Hepatocyte (in vitro differentiated cells): ENCODE measurements at regions not wholly inside any gene's neighbourhood (a gene's known extent, or its start where the extent isn't known, plus 50 kb on each side); places are given as distances from the start of the nearest gene placed in this dataset.

Experiments used
- DNase-seq: peaks from one replicate; pipeline ENCODE4 v3.0.0-alpha.2; 2016; ENCODE audit warnings: low spot score
- H2AFZ ChIP-seq: fragments of 200-600 bp; sonication (generic); 2 replicates; pipeline ENCODE4 v1.6.0; 2016; ENCODE audit warnings: antibody characterized with exemption, mild to moderate bottlenecking
- H3K27ac ChIP-seq: fragments of 200-600 bp; sonication (generic); 2 replicates; pipeline ENCODE4 v1.5.1; 2016; ENCODE audit warnings: mild to moderate bottlenecking
- H3K27me3 ChIP-seq: fragments of 200-600 bp; sonication (generic); 2 replicates; pipeline ENCODE4 v1.6.1; 2016
- H3K36me3 ChIP-seq: fragments of 200-600 bp; sonication (generic); replicated peaks from 2 replicates; pipeline ENCODE4 v1.5.1; 2016; ENCODE audit warnings: low read depth; ENCODE audit not compliant: insufficient read depth
- H3K4me1 ChIP-seq: fragments of 200-600 bp; sonication (generic); 2 replicates; pipeline ENCODE4 v1.5.1; 2016; ENCODE audit warnings: mild to moderate bottlenecking, moderate library complexity; ENCODE audit not compliant: insufficient read depth
- H3K4me2 ChIP-seq: fragments of 200-600 bp; sonication (generic); 2 replicates; pipeline ENCODE4 v1.6.0; 2016
- H3K4me3 ChIP-seq: fragments of 200-600 bp; sonication (generic); 2 replicates; pipeline ENCODE4 v1.5.1; 2016; ENCODE audit warnings: mild to moderate bottlenecking
- H3K79me2 ChIP-seq: fragments of 200-600 bp; sonication (generic); 2 replicates; pipeline ENCODE4 v1.6.0; 2017; ENCODE audit warnings: mild to moderate bottlenecking
- H3K9me2 ChIP-seq: fragments of 200-600 bp; sonication (generic); replicated peaks from 2 replicates; pipeline ENCODE4 v1.6.0; 2017; ENCODE audit warnings: mild to moderate bottlenecking; ENCODE audit not compliant: insufficient read depth
- H3K9me3 ChIP-seq: fragments of 200-600 bp; sonication (generic); 2 replicates; pipeline ENCODE4 v1.5.1; 2016; ENCODE audit warnings: low read depth, mild to moderate bottlenecking
- H4K20me1 ChIP-seq: fragments of 200-600 bp; sonication (generic); 2 replicates; pipeline ENCODE4 v1.6.0; 2016; ENCODE audit warnings: mild to moderate bottlenecking; ENCODE audit not compliant: insufficient read depth, poor library complexity, severe bottlenecking
- CTCF ChIP-seq: fragments of 200-600 bp; sonication (generic); IDR thresholded peaks from 2 replicates; pipeline ENCODE4 v1.5.1; 2016; ENCODE audit warnings: antibody characterized with exemption, mild to moderate bottlenecking; ENCODE audit not compliant: poor library complexity
- EZH2 ChIP-seq: fragments of 200-600 bp; sonication (generic); IDR thresholded peaks from 2 replicates; pipeline ENCODE4 v1.6.1; 2016; ENCODE audit warnings: antibody characterized with exemption, mild to moderate bottlenecking, borderline replicate concordance
- EZH2phosphoT487 ChIP-seq: fragments of 200-600 bp; sonication (generic); IDR thresholded peaks from one replicate; pipeline ENCODE4 v1.6.1; 2018; ENCODE audit warnings: antibody characterized with exemption, mild to moderate bottlenecking, low read depth, moderate library complexity; ENCODE audit not compliant: unreplicated experiment, severe bottlenecking
- WGBS: methylation state at CpG from one replicate; pipeline ENCODE4 v1.1.6; 2016; ENCODE audit warnings: low lambda C conversion rate; ENCODE audit errors: missing lambda C conversion rate; 5-methylcytosine and 5-hydroxymethylcytosine counted together

DNA sequence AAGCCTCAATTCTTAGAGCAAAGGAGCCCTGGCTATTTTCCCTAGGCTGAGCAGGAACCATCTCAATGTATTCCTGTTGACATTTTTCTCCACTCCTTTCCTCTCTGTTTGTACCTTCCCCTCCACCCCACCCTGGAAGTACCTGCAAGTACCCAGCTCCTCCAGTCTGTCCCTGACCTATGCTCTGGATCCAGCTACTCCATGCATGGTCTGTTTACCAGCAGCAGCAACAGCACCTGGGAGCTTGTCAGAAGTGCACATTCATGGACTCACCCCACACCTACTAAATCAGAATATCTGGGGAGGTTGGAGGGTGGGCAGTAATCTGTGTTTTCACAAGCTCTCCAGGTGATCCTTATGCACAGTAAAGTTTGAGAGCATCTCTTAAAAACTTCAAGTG lies 240.7 kb upstream of the UMPS start:
- H3K27me3 ChIP-seq: no peaks in the 10 kb centered on the region
- H4K20me1 ChIP-seq: no peaks in the 10 kb centered on the region
- no peak overlapping the region for H3K4me2 ChIP-seq
- no peak overlapping the region for H3K4me3 ChIP-seq
- no peaks in the 10 kb centered on the region for H3K9me3 ChIP-seq
- H3K4me1 ChIP-seq: no peaks in the 10 kb centered on the region
- H3K27ac ChIP-seq: no peak overlapping the region
- TF ChIP-seq CTCF (no peak), EZH2 (no peak), EZH2phosphoT487 (no peak)
- DNase-seq: no peak
- H3K9me2 ChIP-seq: no peaks in the 10 kb centered on the region
- no peaks in the 10 kb centered on the region for H3K36me3 ChIP-seq
- H3K79me2 ChIP-seq: no peaks in the 10 kb centered on the region
- no peak overlapping the region for H2AFZ ChIP-seq

GRCh38 chr3:124491098-124491497 lies 239.2 kb upstream of the UMPS start:
- Histone ChIP-seq H3K9me2 (no peaks in the 10 kb centered on the region), H3K9me3 (no peaks in the 10 kb centered on the region), H3K4me1 (no peaks in the 10 kb centered on the region), H3K27me3 (no peaks in the 10 kb centered on the region), H2AFZ (no peak overlapping the region), H3K4me2 (no peak overlapping the region), H4K20me1 (no peaks in the 10 kb centered on the region), H3K79me2 (no peaks in the 10 kb centered on the region), H3K36me3 (no peaks in the 10 kb centered on the region), H3K4me3 (no peak overlapping the region), H3K27ac (no peak overlapping the region)
- 83% methylated on average over 8 of the region's 8 CpGs for WGBS
- no peak for TF ChIP-seq EZH2phosphoT487
- no peak for TF ChIP-seq EZH2
- TF ChIP-seq CTCF: no peak
- no peak for DNase-seq

- Histone ChIP-seq H3K27ac (no peak overlapping the region), H3K79me2 (no peaks in the 10 kb centered on the region), H3K9me2 (no peaks in the 10 kb centered on the region), H3K27me3 (no peaks in the 10 kb centered on the region), H3K4me3 (no peak overlapping the region), H3K4me2 (no peak overlapping the region), H2AFZ (no peak overlapping the region), H3K36me3 (no peaks in the 10 kb centered on the region), H3K4me1 (no peaks in the 10 kb centered on the region), H4K20me1 (no peaks in the 10 kb centered on the region), H3K9me3 (no peaks in the 10 kb centered on the region)
- DNase-seq: no peak
- TF ChIP-seq CTCF (no peak), EZH2 (no peak), EZH2phosphoT487 (no peak)
- WGBS: 100% methylated on average over 3 of the region's 3 CpGs
Observed at GRCh38 chr3:124491875-124492274, 238.4 kb upstream of the UMPS start.

DNA sequence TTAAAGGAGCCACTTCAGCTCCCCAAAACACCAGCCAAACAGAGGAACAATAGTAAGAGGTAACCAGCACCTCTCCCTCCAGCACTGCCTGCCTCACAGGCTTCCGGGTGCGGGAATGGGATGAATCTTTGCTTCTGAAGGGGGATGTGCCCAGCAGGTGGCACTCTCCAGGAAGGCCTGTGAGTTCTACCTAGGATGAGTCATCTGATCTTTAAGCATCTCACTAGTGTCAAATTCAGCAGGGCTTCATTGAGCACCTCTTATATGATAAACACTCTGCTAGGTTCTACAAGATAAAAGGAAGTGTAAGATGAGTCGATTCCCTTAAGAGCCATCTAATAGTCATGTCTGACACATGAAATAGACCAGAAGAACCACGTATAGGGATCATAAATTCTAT lies 237.4 kb upstream of the UMPS start:
- Histone ChIP-seq H2AFZ (no peak overlapping the region), H3K27me3 (no peaks in the 10 kb centered on the region), H3K9me2 (no peaks in the 10 kb centered on the region), H3K79me2 (no peaks in the 10 kb centered on the region), H3K4me2 (no peak overlapping the region), H3K4me3 (no peak overlapping the region), H3K27ac (no peak overlapping the region), H3K36me3 (no peaks in the 10 kb centered on the region), H4K20me1 (no peaks in the 10 kb centered on the region), H3K4me1 (no peaks in the 10 kb centered on the region), H3K9me3 (no peaks in the 10 kb centered on the region)
- whole genome bisulfite sequencing: 48% methylated on average over 4 of the region's 4 CpGs
- TF ChIP-seq EZH2phosphoT487: no peak
- peak; percentile 58 for TF ChIP-seq CTCF
- peak; percentile 76 for DNase-seq
